Ureter (tissue), 1 donor: ENCODE measurements at regions not wholly inside any gene's neighbourhood (a gene's known extent, or its start where the extent isn't known, plus 50 kb on each side); places are given as distances from the start of the nearest gene placed in this dataset.
"Not testable (repeated sequence)": the region's sequence is repeated elsewhere in the genome, so short reads cannot be mapped to it uniquely, and the experiment has no call there.

Experiments used
- DNase-seq: peaks from one replicate; pipeline ENCODE4 v3.0.0-alpha.2; 2020; ENCODE audit warnings: low spot score
- donor health status: DM: yes; HTN: yes; CAD: no.

- no peak for DNase-seq
Measured at GRCh38 chr3:29140666-29141065, 140.2 kb upstream of the RBMS3 start.

- no peak for DNase-seq
Measured at GRCh38 chr3:29141197-29141917, 139.5 kb upstream of the RBMS3 start.

GRCh38 chr3:29141918-29142275 is 139.0 kb upstream of the RBMS3 start:
- DNase-seq, result no peak

GRCh38 chr3:29143151-29143550 is 137.7 kb upstream of the RBMS3 start:
- no peak for DNase-seq

- no peak for DNase-seq
Measured at GRCh38 chr3:29144361-29144760, 136.5 kb upstream of the RBMS3 start.

DNA sequence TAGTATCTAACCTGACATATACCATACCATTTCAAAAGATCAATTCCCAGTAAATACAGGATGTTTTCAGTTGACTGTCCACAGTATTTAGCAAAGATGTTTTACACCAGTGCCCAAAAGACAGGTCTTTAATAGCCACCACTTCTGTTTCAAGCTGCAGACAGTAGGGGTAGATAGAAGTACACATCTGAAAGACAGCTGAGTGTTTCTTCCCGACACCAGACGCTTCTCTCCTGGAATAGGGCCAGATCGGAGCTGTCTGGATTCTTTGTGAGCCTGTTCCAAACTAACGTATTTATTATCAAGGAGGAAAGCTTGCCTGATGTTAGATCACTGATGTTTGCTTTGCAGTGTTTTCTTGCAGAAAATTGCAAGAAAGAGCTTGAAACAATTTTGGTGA is 136.1 kb upstream of the RBMS3 start:
- no peak for DNase-seq

DNA sequence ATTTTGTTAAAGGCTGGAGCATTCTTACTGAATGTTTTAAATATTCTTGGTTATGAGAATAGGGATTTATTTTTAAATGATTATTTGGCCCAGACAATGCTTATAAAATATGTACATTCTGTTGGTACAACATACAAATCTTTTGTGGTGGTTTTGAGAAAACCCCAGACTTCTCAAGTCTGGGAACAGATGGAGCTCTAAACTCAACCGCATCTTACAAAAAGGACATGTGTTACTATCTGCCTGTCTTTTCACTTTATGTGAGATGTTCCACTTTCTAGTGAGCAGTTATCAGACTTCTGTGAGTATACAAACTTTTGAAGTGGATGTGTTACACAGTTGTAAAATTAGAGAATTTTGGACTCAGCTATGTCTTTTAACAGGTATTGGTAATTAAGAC is 135.5 kb upstream of the RBMS3 start:
- no peak for DNase-seq

- DNase-seq, result no peak
Measured at GRCh38 chr3:29152379-29152778, 128.5 kb upstream of the RBMS3 start.

DNA sequence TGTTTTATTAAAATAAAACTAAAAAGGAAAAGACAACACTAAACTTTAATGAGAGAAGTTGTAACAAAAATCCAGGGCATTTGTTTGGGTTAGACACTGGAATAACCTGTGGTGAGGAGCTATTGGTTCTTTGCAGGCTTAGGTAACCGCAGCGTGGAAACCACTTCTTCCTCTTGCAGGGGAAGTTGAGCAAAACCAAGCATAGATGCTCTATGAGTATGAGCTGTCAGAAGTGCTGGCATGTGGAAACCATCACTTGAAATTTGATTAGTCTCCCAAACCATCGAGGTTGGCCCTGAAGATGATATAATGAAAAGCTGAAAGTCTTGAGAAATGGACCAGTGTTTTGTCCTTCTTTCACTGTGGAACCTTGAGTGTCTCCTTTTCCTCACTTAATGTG is 127.1 kb upstream of the RBMS3 start:
- DNase-seq, result no peak

DNA sequence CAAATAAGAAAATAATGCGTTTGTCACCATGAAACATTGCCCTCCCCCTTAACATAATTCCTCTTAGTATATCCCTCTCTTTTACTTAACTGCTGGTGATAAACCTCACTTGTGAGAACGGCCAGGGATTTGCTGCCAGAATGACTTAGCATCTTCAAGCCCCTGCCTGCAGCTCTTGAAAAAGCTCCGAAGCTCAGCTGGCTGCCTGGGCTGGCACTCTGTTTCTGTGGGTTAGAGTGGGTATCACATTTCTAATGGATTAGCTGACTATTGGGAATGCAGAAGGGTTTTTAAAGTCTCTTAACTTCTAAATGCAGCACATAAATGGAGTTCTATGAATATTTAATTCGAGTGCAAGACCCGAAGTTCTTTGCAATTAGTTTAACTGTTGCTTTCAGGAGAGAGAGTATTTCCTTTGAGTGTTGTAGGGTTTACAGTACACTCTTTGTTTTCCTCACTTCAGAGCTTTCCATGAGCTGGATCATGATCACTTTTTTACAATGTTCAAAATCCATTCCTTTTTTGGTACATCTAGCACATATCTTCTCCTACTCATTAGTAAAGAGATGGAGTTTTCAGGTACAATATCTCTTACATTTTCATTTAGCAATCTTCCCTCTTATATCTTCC is 124.7 kb upstream of the RBMS3 start:
- no peak for DNase-seq

- DNase-seq, result no peak
Measured at GRCh38 chr3:29164825-29165224, 116.0 kb upstream of the RBMS3 start.

GRCh38 chr3:29167180-29167579 is 113.7 kb upstream of the RBMS3 start:
- DNase-seq, result no peak

- DNase-seq, result no peak
Measured at GRCh38 chr3:29168081-29168480, 112.8 kb upstream of the RBMS3 start.

GRCh38 chr3:29168696-29169095 is 112.2 kb upstream of the RBMS3 start:
- no peak for DNase-seq

DNA sequence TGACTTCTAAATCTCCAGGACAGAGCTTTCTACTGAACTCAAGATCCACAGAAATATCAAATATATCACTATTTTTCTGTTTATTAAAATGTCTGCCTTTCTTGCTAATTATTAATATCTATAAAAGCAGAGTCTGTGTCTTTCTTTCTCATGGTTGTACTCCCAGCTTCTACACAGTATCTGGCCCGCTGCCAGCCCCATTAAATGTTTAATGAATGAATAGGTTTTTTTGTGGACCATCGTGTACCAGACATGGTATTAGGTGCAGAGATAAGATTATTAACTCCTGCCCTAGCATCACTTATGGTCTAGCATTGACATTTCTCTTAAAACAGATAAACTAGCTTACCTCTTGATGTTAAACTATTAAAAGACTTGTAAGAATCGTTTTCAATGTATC is 111.4 kb upstream of the RBMS3 start:
- no peak for DNase-seq

DNA sequence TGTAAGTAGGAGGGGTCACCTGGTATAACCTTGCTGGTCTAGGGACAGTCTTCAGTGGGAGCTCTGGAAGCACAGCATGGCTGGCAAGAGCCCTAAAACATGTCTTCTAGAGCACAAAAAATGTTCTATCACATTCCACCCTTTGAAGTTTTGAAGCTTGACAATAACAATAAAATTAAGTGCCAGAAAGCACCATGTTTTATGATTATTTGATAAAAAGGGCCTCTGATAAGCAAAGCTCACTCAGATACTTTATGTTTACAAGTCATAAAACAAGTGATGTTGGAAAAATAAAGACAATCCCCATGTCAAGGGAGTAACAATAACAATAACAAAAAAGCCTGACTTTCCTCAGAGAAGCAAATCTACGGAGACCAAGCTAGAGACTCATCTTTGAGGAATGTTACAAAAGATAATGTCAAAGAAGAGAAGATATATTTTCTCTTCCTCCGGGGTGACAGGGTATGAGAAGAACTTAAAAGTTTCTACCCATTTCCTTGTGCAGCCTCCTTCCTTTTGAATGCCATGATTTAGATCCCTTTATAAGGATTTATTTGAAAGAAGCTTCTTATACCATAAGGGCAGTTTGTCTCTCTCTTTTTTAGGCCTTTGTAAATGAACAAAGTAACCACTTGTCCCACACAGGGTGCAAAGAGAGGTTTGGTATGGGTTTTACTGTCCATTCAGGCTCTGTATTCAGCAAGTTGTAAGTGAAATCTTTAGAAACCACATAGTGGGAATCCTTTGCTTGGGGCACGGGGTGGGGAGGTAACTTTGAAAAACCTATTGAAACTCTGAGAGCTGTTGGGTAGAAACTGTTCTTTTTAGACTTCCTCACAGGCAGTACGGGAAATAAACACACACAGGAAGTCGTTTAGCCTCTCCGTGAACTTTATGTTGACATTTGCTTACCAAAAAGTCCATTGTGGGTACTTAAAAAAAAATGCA is 109.6 kb upstream of the RBMS3 start:
- DNase-seq, result no peak

DNA sequence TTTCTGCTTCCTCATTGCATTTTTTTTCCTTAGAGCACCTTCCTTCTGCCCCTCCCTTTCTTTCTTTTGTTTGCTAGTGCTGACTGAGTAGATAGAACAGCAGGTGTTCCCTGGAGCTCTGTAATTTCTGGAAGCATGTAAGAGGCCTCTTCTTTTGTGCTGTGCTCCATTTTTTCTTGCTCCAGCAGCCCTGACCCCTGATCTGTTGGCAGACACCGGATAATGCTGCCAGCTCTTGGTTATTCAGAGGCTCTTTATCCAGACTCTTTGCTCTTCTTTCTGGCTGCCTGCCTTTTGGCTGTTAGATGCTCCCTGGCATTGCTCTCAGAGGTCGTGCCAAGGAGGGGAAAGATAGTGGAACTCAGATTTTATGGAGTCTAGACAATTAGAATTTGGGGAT is 104.4 kb upstream of the RBMS3 start:
- DNase-seq, result no peak

DNA sequence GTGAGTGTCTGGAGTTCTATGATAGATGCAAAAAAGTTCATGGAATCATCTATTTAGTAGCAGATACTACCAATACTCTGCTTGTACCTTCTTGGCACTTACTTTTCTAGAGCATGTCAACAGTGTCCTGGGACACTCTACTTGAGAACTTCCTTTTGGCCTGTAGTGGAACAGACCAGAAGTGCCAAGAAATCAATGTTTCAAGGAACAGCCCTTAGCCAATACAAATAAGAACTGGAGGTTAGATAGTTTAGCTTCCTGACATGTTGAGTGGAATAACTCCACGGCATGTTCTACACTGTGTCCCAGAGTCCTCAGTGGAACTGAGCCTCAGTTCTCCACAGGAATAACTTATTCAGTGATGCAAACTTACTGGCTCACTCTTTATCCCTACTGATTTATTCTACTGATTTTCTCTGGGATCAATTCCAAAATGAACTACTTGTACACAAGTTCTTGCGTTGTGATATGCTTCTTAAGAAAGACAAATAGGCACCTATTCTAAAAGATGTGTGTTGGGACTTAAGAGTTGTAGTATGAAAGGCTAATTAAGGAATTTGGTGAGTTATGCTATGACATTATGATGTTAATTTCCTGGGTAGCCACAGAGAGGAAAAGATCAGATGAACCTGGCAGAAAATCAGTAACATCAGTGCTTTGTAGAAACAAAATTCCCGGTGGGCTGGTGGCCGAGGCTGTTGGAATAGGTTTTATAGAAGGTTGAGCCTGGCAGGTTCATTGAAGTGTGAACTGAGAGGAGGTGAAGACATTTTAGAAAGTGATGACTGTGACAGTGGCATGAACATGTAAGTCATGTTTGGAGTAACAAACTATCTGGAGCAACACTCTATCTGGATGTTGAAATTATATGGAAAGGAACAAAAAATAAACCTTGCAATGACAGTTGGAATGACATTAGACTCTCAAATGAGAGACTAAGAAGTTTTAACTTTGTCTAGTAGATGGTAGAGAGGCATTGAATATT is 101.8 kb upstream of the RBMS3 start:
- DNase-seq, result no peak

- no peak for DNase-seq
Measured at GRCh38 chr3:29181149-29181780, 99.6 kb upstream of the RBMS3 start.

GRCh38 chr3:29181872-29182271 is 99.0 kb upstream of the RBMS3 start:
- DNase-seq, result no peak

DNA sequence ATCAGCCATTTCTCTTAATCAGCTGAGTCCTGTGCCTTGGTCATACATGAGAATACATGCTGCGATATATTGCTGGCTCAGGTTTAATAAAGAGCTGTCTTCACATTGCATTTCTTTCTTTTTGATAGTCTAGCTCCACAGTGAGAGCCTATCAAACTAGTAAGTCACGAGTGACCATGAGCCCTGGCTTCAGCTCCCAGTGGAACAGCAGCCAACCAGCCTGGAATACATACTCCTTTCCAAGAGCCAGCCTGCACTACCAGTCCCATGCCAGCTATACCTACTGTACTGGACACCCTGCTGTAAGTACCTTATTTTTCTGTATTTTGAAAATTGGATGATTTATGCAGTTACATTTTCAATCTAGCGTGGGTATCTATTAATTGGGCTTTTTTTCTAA is 98.0 kb upstream of the RBMS3 start:
- DNase-seq, result not testable (repeated sequence)
